ENCODE measurements at regions not wholly inside any gene's neighbourhood (a gene's known extent, or its start where the extent isn't known, plus 50 kb on each side); places are given as distances from the start of the nearest gene placed in this dataset.
"Not testable (repeated sequence)": the region's sequence is repeated elsewhere in the genome, so short reads cannot be mapped to it uniquely, and the experiment has no call there.

- no peak for DNase-seq
- Histone ChIP-seq H3K27me3 (no peaks in the 10 kb centered on the region), H3K9me3 (no peaks in the 10 kb centered on the region), H3K27ac (no peak overlapping the region), H3K4me1 (ENCODE audit: insufficient read depth) (no peaks in the 10 kb centered on the region), H3K4me3 (no peak overlapping the region), H3K36me3 (no peaks in the 10 kb centered on the region)
- intact Hi-C loops (cut with DNase I), result no loop called here
- 34 to 47% (median 35%) methylated on average over 3 of the region's 3 CpGs for WGBS, 3 donors
- no peak for TF ChIP-seq EP300 (IDR thresholded peaks at IDR 0.05)
- TF ChIP-seq POLR2A (IDR thresholded peaks at IDR 0.05), result no peak
- TF ChIP-seq CTCF (IDR thresholded peaks at IDR 0.05), result no peak
Measured at GRCh38 chr17:72472106-72472505, 351.3 kb downstream of the SOX9 start.

GRCh38 chr17:72472853-72473390 lies 352.1 kb downstream of the SOX9 start:
- H3K9me3 ChIP-seq; H3K4me1 ChIP-seq (ENCODE audit: insufficient read depth); H3K27ac ChIP-seq; H3K4me3 ChIP-seq; DNase-seq; intact Hi-C loops (cut with DNase I); H3K27me3 ChIP-seq; H3K36me3 ChIP-seq: not testable (repeated sequence)
- 69 to 75% (median 74%) methylated on average over 4 of the region's 4 CpGs for WGBS, 3 donors

- Histone ChIP-seq H3K9me3 (no peaks in the 10 kb centered on the region), H3K27ac (no peak overlapping the region), H3K4me1 (ENCODE audit: insufficient read depth) (no peaks in the 10 kb centered on the region), H3K36me3 (no peaks in the 10 kb centered on the region), H3K4me3 (no peak overlapping the region), H3K27me3 (no peaks in the 10 kb centered on the region)
- intact Hi-C loops (cut with DNase I), result no loop called here
- DNase-seq, result no peak
- 85 to 92% (median 91%) methylated on average over 2 of the region's 2 CpGs for WGBS, 3 donors
- no peak for TF ChIP-seq POLR2A (IDR thresholded peaks at IDR 0.05)
- TF ChIP-seq CTCF (IDR thresholded peaks at IDR 0.05), result no peak
- no peak for TF ChIP-seq EP300 (IDR thresholded peaks at IDR 0.05)
Measured at GRCh38 chr17:72474243-72474642, 353.4 kb downstream of the SOX9 start.

- DNase-seq, result no peak
Measured at GRCh38 chr17:72474719-72475477, 354.1 kb downstream of the SOX9 start.

More at GRCh38 chr17:72474719-72475477, 354.1 kb downstream of the SOX9 start:
- no peaks in the 10 kb centered on the region for H3K9me3 ChIP-seq
- no peaks in the 10 kb centered on the region for H3K27me3 ChIP-seq
- H3K4me1 ChIP-seq (ENCODE audit: insufficient read depth), result no peaks in the 10 kb centered on the region
- H3K27ac ChIP-seq, result no peak overlapping the region
- TF ChIP-seq EP300 (IDR thresholded peaks at IDR 0.05) (no peak), POLR2A (IDR thresholded peaks at IDR 0.05) (no peak), CTCF (IDR thresholded peaks at IDR 0.05) (no peak)
- 53 to 61% (median 56%) methylated on average over 5 of the region's 5 CpGs for WGBS, 3 donors
- H3K4me3 ChIP-seq, result no peak overlapping the region
- H3K36me3 ChIP-seq, result no peaks in the 10 kb centered on the region
- intact Hi-C loops (cut with DNase I), result no loop called here

All from ovary (tissue), 7 donors.